ENCODE measurements at regions not wholly inside any gene's neighbourhood (a gene's known extent, or its start where the extent isn't known, plus 50 kb on each side); places are given as distances from the start of the nearest gene placed in this dataset.

GRCh38 chr14:30387871-30388270 lies 171.1 kb upstream of the G2E3 start:
- no peak for TF ChIP-seq POLR2A (IDR thresholded peaks at IDR 0.05; ENCODE audit: low read length)
- no peak for TF ChIP-seq GATA1 (IDR thresholded peaks at IDR 0.05; ENCODE audit: low read depth, low read length)

Data from erythroblast (primary cell).